ENCODE measurements at regions not wholly inside any gene's neighbourhood (a gene's known extent, or its start where the extent isn't known, plus 50 kb on each side); places are given as distances from the start of the nearest gene placed in this dataset.

DNA sequence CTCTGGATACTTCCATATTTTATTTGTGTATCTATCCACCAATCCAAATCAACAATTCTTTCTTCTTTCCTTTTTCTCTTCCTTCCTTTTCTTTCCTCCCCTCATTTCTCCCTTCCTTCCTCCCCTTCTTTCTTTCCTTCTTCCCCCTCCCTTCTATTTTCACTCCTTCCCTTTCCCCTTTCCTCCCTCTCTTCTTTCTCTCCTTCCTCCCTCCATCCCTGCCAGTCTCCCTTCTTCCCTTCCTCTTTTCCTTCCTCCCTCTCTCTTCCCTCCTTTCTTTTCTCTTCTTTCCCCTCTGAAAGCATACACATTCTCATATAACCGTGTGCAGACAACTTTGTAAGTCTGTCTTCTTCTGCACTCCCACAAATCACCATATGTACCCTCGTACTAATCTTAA is 382.3 kb upstream of the MAF start:
- no peaks in the 10 kb centered on the region for H3K36me3 ChIP-seq
- DNase-seq (ENCODE audit: low spot score), result no peak
- H3K9me3 ChIP-seq, result no peaks in the 10 kb centered on the region
- no peaks in the 10 kb centered on the region for H3K27me3 ChIP-seq (replicated peaks; ENCODE audit: insufficient read depth)
- H3K4me3 ChIP-seq, result no peak overlapping the region
- 69% methylated on average over 2 of the region's 2 CpGs for WGBS
- TF ChIP-seq POLR2A (IDR thresholded peaks at IDR 0.05) (no peak), CTCF (IDR thresholded peaks at IDR 0.05) (no peak), POLR2AphosphoS5 (IDR thresholded peaks at IDR 0.05) (no peak)
- no peak overlapping the region for H3K27ac ChIP-seq
- intact Hi-C loops (cut with DNase I), result no loop called here
- H3K4me1 ChIP-seq (replicated peaks), result no peaks in the 10 kb centered on the region

DNA sequence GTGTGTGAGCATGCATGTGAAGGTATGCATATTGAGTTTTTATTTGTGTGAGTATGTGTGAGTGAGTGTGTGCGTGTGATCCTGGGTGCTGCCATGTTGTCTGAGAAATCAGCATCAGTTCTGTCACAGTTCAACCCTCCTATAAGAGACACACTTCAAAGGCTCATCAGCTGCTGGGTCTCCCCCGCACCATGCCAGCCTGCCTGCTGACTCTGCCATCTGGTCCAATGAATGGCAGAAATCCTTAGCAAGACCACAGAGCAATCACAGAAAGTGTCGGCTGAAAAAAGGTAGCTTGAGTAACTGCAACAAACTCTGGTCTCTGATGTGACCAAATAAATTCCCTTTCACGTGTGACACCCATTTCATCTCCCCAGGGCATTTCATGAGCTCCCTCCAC is 381.8 kb upstream of the MAF start:
- Histone ChIP-seq H3K36me3 (no peaks in the 10 kb centered on the region), H3K4me1 (replicated peaks) (no peaks in the 10 kb centered on the region), H3K27ac (no peak overlapping the region), H3K9me3 (no peaks in the 10 kb centered on the region), H3K4me3 (no peak overlapping the region), H3K27me3 (replicated peaks; ENCODE audit: insufficient read depth) (no peaks in the 10 kb centered on the region)
- DNase-seq (ENCODE audit: low spot score), result no peak
- WGBS, result 77% methylated on average over 4 of the region's 4 CpGs
- no peak for TF ChIP-seq POLR2AphosphoS5 (IDR thresholded peaks at IDR 0.05)
- no peak for TF ChIP-seq CTCF (IDR thresholded peaks at IDR 0.05)
- TF ChIP-seq POLR2A (IDR thresholded peaks at IDR 0.05), result no peak
- intact Hi-C loops (cut with DNase I), result no loop called here

- H3K27me3 ChIP-seq (replicated peaks; ENCODE audit: insufficient read depth), result no peaks in the 10 kb centered on the region
- H3K27ac ChIP-seq, result no peak overlapping the region
- 95% methylated on average over 4 of the region's 4 CpGs for WGBS
- no peak for DNase-seq (ENCODE audit: low spot score)
- no peaks in the 10 kb centered on the region for H3K4me1 ChIP-seq (replicated peaks)
- H3K9me3 ChIP-seq, result no peaks in the 10 kb centered on the region
- TF ChIP-seq POLR2AphosphoS5 (IDR thresholded peaks at IDR 0.05), result no peak
- no peak for TF ChIP-seq CTCF (IDR thresholded peaks at IDR 0.05)
- no peak for TF ChIP-seq POLR2A (IDR thresholded peaks at IDR 0.05)
- H3K4me3 ChIP-seq, result no peak overlapping the region
- H3K36me3 ChIP-seq, result no peaks in the 10 kb centered on the region
- intact Hi-C loops (cut with DNase I), result no loop called here
Observed at GRCh38 chr16:79981814-79982213, 381.3 kb upstream of the MAF start.

DNA sequence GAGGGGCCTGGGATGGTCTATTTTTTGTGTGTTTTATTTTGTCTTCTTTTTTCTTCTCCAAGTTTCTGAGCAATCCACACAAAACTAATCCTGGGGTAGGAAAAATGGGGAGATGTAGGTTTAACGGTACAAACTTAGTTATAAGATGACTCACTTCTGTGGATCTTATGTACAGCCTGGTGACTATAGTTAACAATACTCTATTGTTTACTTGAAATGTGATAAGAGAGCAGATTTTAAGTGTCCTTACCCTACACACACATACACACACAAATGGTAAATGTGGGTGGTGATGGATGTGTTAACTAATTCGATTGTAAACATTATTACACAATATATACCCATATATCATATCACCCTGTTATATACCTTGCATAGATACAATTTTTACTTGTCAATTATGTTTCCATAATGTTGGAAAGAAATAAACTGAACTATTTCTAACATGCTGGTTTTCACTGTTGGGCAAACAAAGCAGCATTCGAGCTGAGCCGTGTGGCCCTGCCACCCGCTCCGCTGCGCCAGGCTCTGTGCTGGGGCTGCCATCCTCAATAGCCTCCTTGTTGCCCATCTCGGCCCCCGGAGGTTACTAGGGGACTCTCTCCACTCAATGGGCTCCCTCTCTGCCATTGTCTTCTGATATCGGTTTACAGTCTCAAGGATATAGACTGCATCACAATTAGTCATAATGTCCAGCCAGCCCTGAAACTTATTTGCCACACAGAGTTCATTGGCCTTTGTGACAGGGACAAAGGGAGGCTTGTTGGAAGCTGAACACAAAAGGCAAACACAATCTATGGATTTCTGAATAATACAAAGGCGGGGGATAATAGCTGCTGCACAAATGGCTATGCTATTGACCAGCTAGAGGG is 380.3 kb upstream of the MAF start:
- Histone ChIP-seq H3K4me3 (no peak overlapping the region), H3K36me3 (no peaks in the 10 kb centered on the region), H3K9me3 (no peaks in the 10 kb centered on the region), H3K4me1 (replicated peaks) (no peaks in the 10 kb centered on the region), H3K27ac (no peak overlapping the region), H3K27me3 (replicated peaks; ENCODE audit: insufficient read depth) (no peaks in the 10 kb centered on the region)
- 92% methylated on average over 11 of the region's 11 CpGs for WGBS
- DNase-seq (ENCODE audit: low spot score), result no peak
- intact Hi-C loops (cut with DNase I), result no loop called here
- TF ChIP-seq POLR2A (IDR thresholded peaks at IDR 0.05), result no peak
- no peak for TF ChIP-seq POLR2AphosphoS5 (IDR thresholded peaks at IDR 0.05)
- TF ChIP-seq CTCF (IDR thresholded peaks at IDR 0.05), result no peak
